ENCODE measurements at regions not wholly inside any gene's neighbourhood (a gene's known extent, or its start where the extent isn't known, plus 50 kb on each side); places are given as distances from the start of the nearest gene placed in this dataset.
A peak's percentile ranks its signal among the peaks of the same experiment; 100 is the strongest.

- TF ChIP-seq CTCF (IDR thresholded peaks at IDR 0.05), result no peak
- Mint-ChIP-seq H3K9me3 (no peaks in the 10 kb centered on the region), H3K4me3 (no peak overlapping the region), H3K36me3 (ENCODE audit: low read depth) (no peaks in the 10 kb centered on the region), H3K4me1 (no peaks in the 10 kb centered on the region), H3K27ac (no peak overlapping the region), H3K27me3 (ENCODE audit: low read depth, poor library complexity) (no peaks in the 10 kb centered on the region)
- DNase-seq, result no peak
These were observed 665.2 kb upstream of the NRXN1 start for GRCh38 chr2:51697095-51697494.

GRCh38 chr2:51695531-51695930 is 663.6 kb upstream of the NRXN1 start:
- no peak for TF ChIP-seq CTCF (IDR thresholded peaks at IDR 0.05)
- no peaks in the 10 kb centered on the region for H3K4me1 Mint-ChIP-seq
- no peaks in the 10 kb centered on the region for H3K27me3 Mint-ChIP-seq (ENCODE audit: low read depth, poor library complexity)
- no peak for DNase-seq
- H3K27ac Mint-ChIP-seq, result no peak overlapping the region
- H3K4me3 Mint-ChIP-seq, result no peak overlapping the region
- no peaks in the 10 kb centered on the region for H3K36me3 Mint-ChIP-seq (ENCODE audit: low read depth)
- H3K9me3 Mint-ChIP-seq, result no peaks in the 10 kb centered on the region

GRCh38 chr2:51693640-51694039 is 661.7 kb upstream of the NRXN1 start:
- TF ChIP-seq CTCF (IDR thresholded peaks at IDR 0.05), result no peak
- H3K9me3 Mint-ChIP-seq, result no peaks in the 10 kb centered on the region
- H3K4me3 Mint-ChIP-seq, result no peak overlapping the region
- no peak overlapping the region for H3K27ac Mint-ChIP-seq
- H3K27me3 Mint-ChIP-seq (ENCODE audit: low read depth, poor library complexity), result no peaks in the 10 kb centered on the region
- no peaks in the 10 kb centered on the region for H3K4me1 Mint-ChIP-seq
- H3K36me3 Mint-ChIP-seq (ENCODE audit: low read depth), result no peaks in the 10 kb centered on the region
- no peak for DNase-seq

DNA sequence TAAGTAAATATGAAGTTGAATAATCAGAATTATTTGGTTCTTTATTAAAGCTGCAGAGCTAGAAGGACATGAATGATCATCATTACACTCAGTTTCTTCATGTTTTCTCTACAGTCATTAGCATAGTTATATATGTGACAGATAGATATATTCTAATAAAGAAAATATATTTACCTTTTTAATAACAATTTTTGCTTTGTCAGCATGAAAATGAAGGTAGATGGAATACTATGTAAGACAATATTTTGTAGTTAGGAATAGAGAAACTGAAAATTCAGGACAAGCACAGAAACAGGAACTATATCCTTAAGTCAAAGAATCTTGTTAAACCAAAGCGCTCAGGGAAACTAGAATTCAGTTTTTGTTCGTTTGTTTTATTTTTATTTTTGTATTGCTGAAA is 649.9 kb upstream of the NRXN1 start:
- no peak for TF ChIP-seq CTCF (IDR thresholded peaks at IDR 0.05)
- Mint-ChIP-seq H3K27me3 (ENCODE audit: low read depth, poor library complexity) (no peaks in the 10 kb centered on the region), H3K4me1 (no peaks in the 10 kb centered on the region), H3K27ac (no peak overlapping the region), H3K9me3 (peaks cover 16% of the 10 kb centered on the region), H3K36me3 (ENCODE audit: low read depth) (peaks cover 2% of the 10 kb centered on the region), H3K4me3 (no peak overlapping the region)
- no peak for DNase-seq

GRCh38 chr2:51673628-51674027 is 641.7 kb upstream of the NRXN1 start:
- no peak for DNase-seq
- peaks cover 6% of the 10 kb centered on the region for H3K4me1 Mint-ChIP-seq
- H3K9me3 Mint-ChIP-seq, result no peaks in the 10 kb centered on the region
- no peaks in the 10 kb centered on the region for H3K36me3 Mint-ChIP-seq (ENCODE audit: low read depth)
- no peak overlapping the region for H3K4me3 Mint-ChIP-seq
- no peak for TF ChIP-seq CTCF (IDR thresholded peaks at IDR 0.05)
- peaks cover 4% of the 10 kb centered on the region for H3K27me3 Mint-ChIP-seq (ENCODE audit: low read depth, poor library complexity)
- peak overlapping the region; percentile 76 for H3K27ac Mint-ChIP-seq

- Mint-ChIP-seq H3K9me3 (peaks cover 6% of the 10 kb centered on the region), H3K4me3 (no peak overlapping the region), H3K27ac (no peak overlapping the region), H3K36me3 (ENCODE audit: low read depth) (no peaks in the 10 kb centered on the region), H3K27me3 (ENCODE audit: low read depth, poor library complexity) (no peaks in the 10 kb centered on the region), H3K4me1 (no peaks in the 10 kb centered on the region)
- no peak for DNase-seq
- TF ChIP-seq CTCF (IDR thresholded peaks at IDR 0.05), result no peak
These were observed 635.7 kb upstream of the NRXN1 start for GRCh38 chr2:51667679-51668078.
